H1 (cell line): ENCODE measurements at regions not wholly inside any gene's neighbourhood (a gene's known extent, or its start where the extent isn't known, plus 50 kb on each side); places are given as distances from the start of the nearest gene placed in this dataset.

Experiments used
- CTCF ChIA-PET: fragments of 300-600 bp; sonication (Branson Sonifier 250); formaldehyde crosslinking; loops from one replicate; lab custom pipeline; 2021; ENCODE audit not compliant: partially characterized antibody; lab: Charles Lee
- POLR2A ChIA-PET: fragments of 300-600 bp; sonication (Branson Sonifier 250); formaldehyde crosslinking; loops from one replicate; lab custom pipeline; 2021; ENCODE audit warnings: inconsistent platforms; ENCODE audit not compliant: partially characterized antibody; lab: Charles Lee
- DNase-seq, 2 experiments: peaks; one replicate each; pipeline versions ENCODE4 v3.0.0 to v3.0.0-alpha.2; 2010 to 2022; ENCODE audit warnings: low spot score in 2 of 2, low read depth in 1 of 2, mixed read lengths in 1 of 2
- FAIRE-seq: peaks from 2 replicates; lab custom pipeline; 2011; peaks lifted over from hg19 to GRCh38; lab: Jason Lieb, UNC
- H2AFZ ChIP-seq: 2 replicates; pipeline ENCODE4 v1.8.1; 2012; ENCODE audit warnings: low read length, inconsistent platforms
- H2AK5ac ChIP-seq: 2 replicates; pipeline ENCODE4 v1.6.1; 2013; ENCODE audit warnings: low read depth, low read length
- H2BK120ac ChIP-seq: replicated peaks from 2 replicates; pipeline ENCODE3; 2013; ENCODE audit warnings: low read depth, low read length, inconsistent platforms
- H2BK12ac ChIP-seq: 2 replicates; pipeline ENCODE4 v1.6.1; 2013; ENCODE audit warnings: low read depth, low read length
- H2BK15ac ChIP-seq: 2 replicates; pipeline ENCODE4 v1.6.1; 2013; ENCODE audit warnings: low read length
- H2BK20ac ChIP-seq: 2 replicates; pipeline ENCODE4 v1.6.1; 2013; ENCODE audit warnings: low read length
- H2BK5ac ChIP-seq: 2 replicates; pipeline ENCODE4 v1.6.1; 2013; ENCODE audit warnings: low read depth, low read length
- H3K14ac ChIP-seq: 2 replicates; pipeline ENCODE4 v1.6.1; 2013; ENCODE audit warnings: inconsistent platforms; ENCODE audit not compliant: insufficient read length
- H3K18ac ChIP-seq: 2 replicates; pipeline ENCODE4 v1.6.1; 2013; ENCODE audit warnings: low read length; ENCODE audit errors: extremely low read depth
- H3K23ac ChIP-seq: 2 replicates; pipeline ENCODE4 v1.6.1; 2013; ENCODE audit warnings: inconsistent platforms; ENCODE audit not compliant: insufficient read length
- H3K23me2 ChIP-seq: 2 replicates; pipeline ENCODE4 v1.6.1; 2013; ENCODE audit warnings: low read depth, low read length
- H3K27ac ChIP-seq: 2 replicates; pipeline ENCODE4 v1.6.1; 2011; ENCODE audit warnings: low read depth, low read length, inconsistent platforms
- H3K27me3 ChIP-seq, 4 experiments: replicated peaks in 1 of 4; 1 replicate in 1 of 4; 2 replicates in 3 of 4; pipeline versions ENCODE4 v1.6.1 to v1.8.1; 2011 to 2013; ENCODE audit warnings: low read length in 3 of 4, mild to moderate bottlenecking in 3 of 4, inconsistent platforms in 2 of 4, mixed read lengths in 2 of 4, moderate library complexity in 1 of 4; ENCODE audit not compliant: control insufficient read depth in 3 of 4, insufficient read depth in 3 of 4; ENCODE audit errors: extremely low read depth in 1 of 4
- H3K36me3 ChIP-seq, 4 experiments: 2 replicates each; pipeline versions ENCODE4 v1.6.1 to v1.8.1; 2011 to 2013; ENCODE audit warnings: mild to moderate bottlenecking in 4 of 4, low read length in 3 of 4, moderate library complexity in 2 of 4, control low read depth in 1 of 4, inconsistent platforms in 1 of 4; ENCODE audit not compliant: insufficient read depth in 4 of 4, control insufficient read depth in 2 of 4
- H3K4ac ChIP-seq: replicated peaks from 2 replicates; pipeline ENCODE3; 2013; ENCODE audit warnings: low read length, low read depth, mixed read lengths, inconsistent platforms; ENCODE audit not compliant: insufficient read length
- H3K4me1 ChIP-seq, 4 experiments: replicated peaks in 1 of 4; 1 replicate in 1 of 4; 2 replicates in 3 of 4; pipeline versions ENCODE4 v1.6.1 to v1.8.1; 2011 to 2013; ENCODE audit warnings: low read length in 3 of 4, inconsistent platforms in 2 of 4, mixed read lengths in 1 of 4; ENCODE audit not compliant: insufficient read depth in 4 of 4, control insufficient read depth in 3 of 4
- H3K4me2 ChIP-seq, 2 experiments: 2 replicates each; pipeline versions ENCODE4 v1.6.1 to v1.8.1; 2011 to 2013; ENCODE audit warnings: low read depth in 2 of 2, low read length in 2 of 2, control low read depth in 1 of 2, inconsistent platforms in 1 of 2, mild to moderate bottlenecking in 1 of 2; ENCODE audit not compliant: insufficient read depth in 1 of 2
- H3K4me3 ChIP-seq, 4 experiments: fragments of 200-600, 300-600 bp in 1 of 4; sonication (generic), shearing (Covaris generic), sonication (Bioruptor Twin) in 1 of 4; 2 replicates each; pipeline versions ENCODE4 v1.5.1 to v1.8.1; 2011 to 2016; ENCODE audit warnings: low read length in 4 of 4, low read depth in 3 of 4, control low read depth in 2 of 4, inconsistent platforms in 2 of 4, mild to moderate bottlenecking in 2 of 4, mixed read lengths in 1 of 4, moderate library complexity in 1 of 4; ENCODE audit not compliant: insufficient read depth in 2 of 4; ENCODE audit errors: extremely low read depth in 1 of 4
- H3K56ac ChIP-seq: replicated peaks from 2 replicates; pipeline ENCODE3; 2013; ENCODE audit warnings: low read depth, mild to moderate bottlenecking, mixed read lengths, low read length, inconsistent platforms; ENCODE audit not compliant: insufficient read length
- H3K79me1 ChIP-seq: 2 replicates; pipeline ENCODE4 v1.6.1; 2013; ENCODE audit warnings: low read depth, low read length, control low read depth
- H3K79me2 ChIP-seq, 2 experiments: 2 replicates each; pipeline versions ENCODE4 v1.6.1 to v1.8.1; 2012 to 2013; ENCODE audit warnings: low read length in 2 of 2, mild to moderate bottlenecking in 2 of 2, inconsistent platforms in 1 of 2; ENCODE audit not compliant: insufficient read depth in 2 of 2, control insufficient read depth in 1 of 2
- H3K9ac ChIP-seq, 4 experiments: replicated peaks in 1 of 4; 1 replicate in 1 of 4; 2 replicates in 3 of 4; pipeline versions ENCODE4 v1.6.1 to v1.8.1; 2011 to 2013; ENCODE audit warnings: low read depth in 3 of 4, low read length in 3 of 4, control low read depth in 2 of 4, mild to moderate bottlenecking in 2 of 4, moderate library complexity in 2 of 4, inconsistent platforms in 1 of 4; ENCODE audit errors: extremely low read depth in 1 of 4
- H3K9me3 ChIP-seq, 2 experiments: 2 replicates each; pipeline versions ENCODE4 v1.6.1 to v1.8.1; 2012 to 2013; ENCODE audit warnings: mild to moderate bottlenecking in 2 of 2, moderate library complexity in 2 of 2, control low read depth in 1 of 2, inconsistent platforms in 1 of 2, low read depth in 1 of 2, low read length in 1 of 2, mixed read lengths in 1 of 2; ENCODE audit not compliant: insufficient read depth in 2 of 2
- H4K20me1 ChIP-seq, 2 experiments: replicated peaks in 1 of 2; 2 replicates each; pipeline versions ENCODE3 to v1.8.1; 2011 to 2013; ENCODE audit warnings: inconsistent platforms in 2 of 2, low read length in 2 of 2, mild to moderate bottlenecking in 1 of 2; ENCODE audit not compliant: insufficient read depth in 2 of 2, control insufficient read depth in 1 of 2
- H4K5ac ChIP-seq: 2 replicates; pipeline ENCODE4 v1.6.1; 2013; ENCODE audit warnings: low read length, low read depth, mixed read lengths, inconsistent platforms; ENCODE audit not compliant: insufficient read length
- H4K8ac ChIP-seq: 2 replicates; pipeline ENCODE4 v1.8.0; 2013; ENCODE audit warnings: mild to moderate bottlenecking, moderate library complexity, low read length, inconsistent platforms; ENCODE audit not compliant: insufficient read depth; ENCODE audit errors: extremely low read depth
- H4K91ac ChIP-seq: replicated peaks from 2 replicates; pipeline ENCODE3; 2013; ENCODE audit warnings: low read length, mixed read lengths, inconsistent platforms; ENCODE audit not compliant: insufficient read length
- ASH2L ChIP-seq: fragments of 200-600, 300-600 bp; sonication (generic); IDR thresholded peaks from one replicate; pipeline ENCODE4 v1.7.1; 2017; ENCODE audit warnings: low read length
- BACH1 ChIP-seq: IDR thresholded peaks from 2 replicates; pipeline ENCODE4 v1.6.1; 2012; ENCODE audit warnings: low read length, improper control_type of control experiment
- CBX5 ChIP-seq: fragments of 300-800, 300-1000 bp; sonication (generic); IDR thresholded peaks from 2 replicates; pipeline ENCODE4 v1.7.1; 2016; ENCODE audit warnings: antibody characterized with exemption, low read length, low read depth
- CEBPB ChIP-seq: IDR thresholded peaks from 2 replicates; pipeline ENCODE4 v1.6.1; 2012; ENCODE audit warnings: low read depth, low read length
- CTCF ChIP-seq, 3 experiments: IDR thresholded peaks; 1 replicate in 2 of 3; 2 replicates in 1 of 3; pipeline versions ENCODE4 v1.5.1 to v1.6.1; 2011; ENCODE audit warnings: low read length in 3 of 3, mild to moderate bottlenecking in 3 of 3, inconsistent platforms in 2 of 3, low read depth in 1 of 3, moderate library complexity in 1 of 3; ENCODE audit not compliant: insufficient read depth in 1 of 3; ENCODE audit errors: control extremely low read depth in 1 of 3
- FOSL1 ChIP-seq: IDR thresholded peaks from 2 replicates; pipeline ENCODE4 v1.6.1; 2011; ENCODE audit warnings: mild to moderate bottlenecking, low read depth, low read length, moderate library complexity; ENCODE audit not compliant: insufficient read depth
- HDAC2 ChIP-seq, 2 experiments: fragments of 300-600 bp in 1 of 2; sonication (generic) in 1 of 2; IDR thresholded peaks; 2 replicates each; pipeline ENCODE4 v1.6.1; 2011 to 2012; ENCODE audit warnings: low read depth in 2 of 2, low read length in 2 of 2, mild to moderate bottlenecking in 2 of 2, moderate library complexity in 2 of 2, borderline replicate concordance in 1 of 2, inconsistent platforms in 1 of 2
- KDM1A ChIP-seq: fragments of 200-600, 300-600 bp; sonication (generic); IDR thresholded peaks from 2 replicates; pipeline ENCODE4 v1.7.1; 2016; ENCODE audit warnings: mild to moderate bottlenecking, low read length, borderline replicate concordance
- KDM5A ChIP-seq: fragments of 200-600 bp; IDR thresholded peaks from 2 replicates; pipeline ENCODE4 v1.7.1; 2012; ENCODE audit warnings: mild to moderate bottlenecking, low read length, inconsistent platforms, mixed read lengths
- POU5F1 ChIP-seq: IDR thresholded peaks from 2 replicates; pipeline ENCODE4 v1.6.1; 2011; ENCODE audit warnings: low read depth, mild to moderate bottlenecking, low read length, moderate library complexity
- RBBP5 ChIP-seq: IDR thresholded peaks from 2 replicates; pipeline ENCODE4 v1.7.1; 2012; ENCODE audit warnings: low read depth, mild to moderate bottlenecking, inconsistent platforms, low read length, moderate library complexity, borderline replicate concordance
- RFX5 ChIP-seq: IDR thresholded peaks from 2 replicates; pipeline ENCODE4 v1.6.1; 2011; ENCODE audit warnings: low read depth, low read length, improper control_type of control experiment, borderline replicate concordance
- ZNF274 ChIP-seq: IDR thresholded peaks from 2 replicates; pipeline ENCODE4 v1.7.0; 2012; ENCODE audit warnings: low read length, borderline replicate concordance; ENCODE audit errors: extremely low read depth
- WGBS, 2 experiments: shearing (Covaris generic) in 1 of 2; methylation state at CpG; one replicate each; pipeline versions ENCODE4 v1.1.6 to v1.1.7; 2013 to 2015; ENCODE audit warnings: low lambda C conversion rate in 2 of 2, mixed read lengths in 2 of 2, inconsistent platforms in 1 of 2, low coverage in 1 of 2, missing lambda C conversion rate in 1 of 2; ENCODE audit not compliant: insufficient replicate concordance in 2 of 2, insufficient coverage in 1 of 2, insufficient read length in 1 of 2; ENCODE audit errors: extremely low coverage in 1 of 2, missing lambda C conversion rate in 1 of 2; 5-methylcytosine and 5-hydroxymethylcytosine counted together

- H2BK120ac ChIP-seq: no peak overlapping the region
- no peak overlapping the region for H3K4me2 ChIP-seq
- H3K79me1 ChIP-seq: no peaks in the 10 kb centered on the region
- no peaks in the 10 kb centered on the region for H3K9me3 ChIP-seq
- no peaks in the 10 kb centered on the region for H3K79me2 ChIP-seq
- H3K23me2 ChIP-seq: no peaks in the 10 kb centered on the region
- WGBS, 2 experiments: 91% methylated on average over 2 of the region's 2 CpGs; no CpG with 5 or more reads in 1 of the 2 experiments
- no peaks in the 10 kb centered on the region for H3K27me3 ChIP-seq
- H2AFZ ChIP-seq: no peak overlapping the region
- no peaks in the 10 kb centered on the region; a peak in 1 of 7 replicates for H3K4me1 ChIP-seq
- FAIRE-seq: no peak
- CTCF ChIA-PET: interaction anchor here (0.6 to 1.8 kb wide), 4 partner anchors 8 to 1217 kb away, joined by 3 to 4 read pairs (median 4); no protein-coding TSS in a partner anchor
- H4K20me1 ChIP-seq: no peaks in the 10 kb centered on the region
- H2BK5ac ChIP-seq: no peak overlapping the region
- no peaks in the 10 kb centered on the region for H3K36me3 ChIP-seq
- no peak overlapping the region for H3K14ac ChIP-seq
- no peak overlapping the region for H3K18ac ChIP-seq
- DNase-seq: no peak
- no peak overlapping the region for H4K5ac ChIP-seq
- no peak overlapping the region for H2BK15ac ChIP-seq
- H3K56ac ChIP-seq: no peak overlapping the region
- H3K4me3 ChIP-seq: no peak overlapping the region
- H3K23ac ChIP-seq: no peak overlapping the region
- H2BK20ac ChIP-seq: no peak overlapping the region
- H3K27ac ChIP-seq: no peak overlapping the region
- no peak overlapping the region for H2BK12ac ChIP-seq
- no peak overlapping the region for H3K4ac ChIP-seq
- POLR2A ChIA-PET: no interaction called here
- no peak overlapping the region for H4K91ac ChIP-seq
- H2AK5ac ChIP-seq: no peak overlapping the region
- H4K8ac ChIP-seq: no peak overlapping the region
- no peak overlapping the region for H3K9ac ChIP-seq
- TF ChIP-seq POU5F1 (no peak), CBX5 (no peak), KDM1A (no peak), ASH2L (no peak), ZNF274 (no peak), BACH1 (no peak), RFX5 (no peak), FOSL1 (no peak), RBBP5 (no peak), KDM5A (no peak), CEBPB (no peak), HDAC2 (IDR thresholded peaks at IDR 0.05; ENCODE audit: borderline replicate concordance in 1 of 2, low read depth in 2 of 2, low read length in 2 of 2) (no peak), CTCF (IDR thresholded peaks at IDR 0.05; ENCODE audit: control extremely low read depth in 1 of 3, insufficient read depth in 1 of 3, low read depth in 1 of 3, low read length in 3 of 3) (no peak)
Measured at GRCh38 chr12:45623940-45624339, 105.6 kb upstream of the ARID2 start.
